Memory B cell (primary cell): ENCODE measurements at regions not wholly inside any gene's neighbourhood (a gene's known extent, or its start where the extent isn't known, plus 50 kb on each side); places are given as distances from the start of the nearest gene placed in this dataset.
"Not testable (repeated sequence)": the region's sequence is repeated elsewhere in the genome, so short reads cannot be mapped to it uniquely, and the experiment has no call there.

Experiments
- ATAC-seq: fragments of 150-1000 bp; cut with Tn5 transposase; 2 replicates; pipeline ENCODE4 v1.10.0; 2021; ENCODE audit warnings: low read depth, mild to moderate bottlenecking, moderate library complexity
- DNase-seq, 2 donors: peaks; one replicate each; pipeline ENCODE4 v3.0.0; 2022; ENCODE audit warnings: low spot score in 2 of 2
- H3K27ac Mint-ChIP-seq: one replicate; pipeline ENCODE4 v1.8.0; 2022; ENCODE audit warnings: mild to moderate bottlenecking, moderate library complexity, mixed read lengths
- H3K27me3 Mint-ChIP-seq: one replicate; pipeline ENCODE4 v1.8.0; 2022; ENCODE audit warnings: mixed read lengths
- H3K36me3 Mint-ChIP-seq: one replicate; pipeline ENCODE4 v1.8.0; 2022; ENCODE audit warnings: mild to moderate bottlenecking, mixed read lengths
- H3K4me1 Mint-ChIP-seq: one replicate; pipeline ENCODE4 v1.8.0; 2022; ENCODE audit warnings: mixed read lengths
- H3K4me3 Mint-ChIP-seq: one replicate; pipeline ENCODE4 v1.8.0; 2022; ENCODE audit warnings: mild to moderate bottlenecking, moderate library complexity, mixed read lengths
- H3K9me3 Mint-ChIP-seq: one replicate; pipeline ENCODE4 v1.8.0; 2022; ENCODE audit warnings: mixed read lengths

DNA sequence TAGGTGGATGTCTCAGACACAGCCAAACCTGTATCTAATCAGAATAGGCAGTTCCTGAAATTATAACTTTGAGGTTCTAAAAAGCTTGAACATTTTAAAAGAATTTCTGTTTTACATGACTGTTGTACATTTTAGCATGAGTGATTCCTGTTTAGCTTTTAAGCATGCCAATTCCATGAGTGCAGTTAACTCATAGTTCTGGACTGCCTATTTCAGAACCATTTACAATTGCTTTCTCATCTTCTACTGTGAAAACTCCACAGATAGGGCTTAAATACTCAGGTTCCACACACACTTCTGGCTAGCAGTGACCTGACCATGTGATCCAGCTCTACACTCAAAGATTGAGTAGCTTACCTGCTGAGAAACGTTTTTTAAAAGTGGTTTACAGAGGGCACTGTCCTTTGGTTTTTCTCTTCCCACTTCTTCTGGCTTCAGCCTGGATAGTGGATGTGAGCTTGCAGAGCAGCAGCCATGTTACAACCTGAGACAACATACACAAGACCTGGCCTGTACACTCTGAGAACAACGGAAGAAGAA is 280.8 kb downstream of the ANKRD50 start:
- Mint-ChIP-seq H3K27ac (no peak overlapping the region), H3K9me3 (peaks cover 2% of the 10 kb centered on the region), H3K4me3 (no peak overlapping the region), H3K36me3 (no peaks in the 10 kb centered on the region), H3K27me3 (no peaks in the 10 kb centered on the region), H3K4me1 (peaks cover 3% of the 10 kb centered on the region)
- ATAC-seq (no peak), DNase-seq (no peak)

DNA sequence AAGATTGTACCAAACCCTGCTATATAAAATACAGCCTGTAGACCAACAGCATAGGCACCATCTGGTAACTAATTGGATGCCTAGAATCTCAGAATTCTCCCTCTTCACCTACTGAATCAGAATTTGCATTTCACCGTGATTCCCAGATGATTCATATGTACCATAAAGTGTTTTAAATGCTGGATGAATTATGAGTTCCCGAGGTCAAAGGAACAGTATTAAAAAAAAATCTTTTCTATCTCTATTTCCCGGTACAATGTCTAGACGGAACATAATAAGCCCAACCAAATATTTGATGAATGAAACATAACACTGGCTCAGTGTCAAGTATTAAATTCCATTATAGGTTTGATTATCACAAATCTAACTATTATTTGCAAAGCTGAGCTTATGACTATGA is 280.0 kb downstream of the ANKRD50 start:
- DNase-seq: no peak
- Mint-ChIP-seq H3K27ac (no peak overlapping the region), H3K4me3 (no peak overlapping the region), H3K36me3 (no peaks in the 10 kb centered on the region), H3K4me1 (peaks cover 3% of the 10 kb centered on the region), H3K27me3 (no peaks in the 10 kb centered on the region), H3K9me3 (peaks cover 2% of the 10 kb centered on the region)
- ATAC-seq: no peak

DNA sequence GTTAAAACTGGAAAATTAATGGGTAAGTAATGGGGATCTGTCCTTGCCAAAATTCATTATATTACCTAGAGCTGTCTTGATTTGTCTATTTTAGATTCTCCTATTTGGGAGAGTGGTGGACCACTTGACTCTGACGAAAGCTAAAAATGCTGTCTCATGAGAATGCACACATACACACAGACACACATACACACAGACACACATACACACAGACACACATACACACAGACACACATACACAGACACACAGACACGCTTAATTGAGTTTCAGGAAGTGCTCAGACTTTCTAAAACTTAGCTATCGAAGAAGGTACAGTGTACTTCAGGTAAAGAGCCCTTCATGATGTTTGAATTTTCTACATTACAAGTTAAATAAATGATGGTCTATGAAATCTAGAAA is 279.5 kb downstream of the ANKRD50 start:
- H3K4me1 Mint-ChIP-seq: peaks cover 3% of the 10 kb centered on the region
- H3K9me3 Mint-ChIP-seq: peaks cover 2% of the 10 kb centered on the region
- no peak for ATAC-seq
- DNase-seq: no peak
- no peaks in the 10 kb centered on the region for H3K36me3 Mint-ChIP-seq
- H3K27me3 Mint-ChIP-seq: no peaks in the 10 kb centered on the region
- H3K4me3 Mint-ChIP-seq: no peak overlapping the region
- H3K27ac Mint-ChIP-seq: no peak overlapping the region

DNA sequence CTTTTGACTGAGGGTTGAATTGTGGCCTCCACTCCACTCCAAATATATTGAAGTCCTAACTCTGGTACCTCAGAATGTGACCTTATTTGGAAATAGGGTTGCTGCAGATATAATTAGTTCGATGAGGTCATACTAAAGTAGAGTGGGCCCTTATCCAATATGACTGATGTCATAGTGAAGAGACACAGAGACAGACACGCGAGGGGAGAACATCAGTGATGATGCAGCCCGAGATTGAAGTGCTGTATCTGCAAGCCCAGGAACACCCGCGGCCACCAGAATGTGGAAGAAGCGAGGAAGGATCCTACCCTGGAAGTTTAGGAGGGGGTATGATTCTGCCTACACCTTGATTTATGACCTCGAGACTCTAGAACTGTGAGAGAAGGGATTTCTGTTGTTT is 279.0 kb downstream of the ANKRD50 start:
- H3K4me3 Mint-ChIP-seq: no peak overlapping the region

DNA sequence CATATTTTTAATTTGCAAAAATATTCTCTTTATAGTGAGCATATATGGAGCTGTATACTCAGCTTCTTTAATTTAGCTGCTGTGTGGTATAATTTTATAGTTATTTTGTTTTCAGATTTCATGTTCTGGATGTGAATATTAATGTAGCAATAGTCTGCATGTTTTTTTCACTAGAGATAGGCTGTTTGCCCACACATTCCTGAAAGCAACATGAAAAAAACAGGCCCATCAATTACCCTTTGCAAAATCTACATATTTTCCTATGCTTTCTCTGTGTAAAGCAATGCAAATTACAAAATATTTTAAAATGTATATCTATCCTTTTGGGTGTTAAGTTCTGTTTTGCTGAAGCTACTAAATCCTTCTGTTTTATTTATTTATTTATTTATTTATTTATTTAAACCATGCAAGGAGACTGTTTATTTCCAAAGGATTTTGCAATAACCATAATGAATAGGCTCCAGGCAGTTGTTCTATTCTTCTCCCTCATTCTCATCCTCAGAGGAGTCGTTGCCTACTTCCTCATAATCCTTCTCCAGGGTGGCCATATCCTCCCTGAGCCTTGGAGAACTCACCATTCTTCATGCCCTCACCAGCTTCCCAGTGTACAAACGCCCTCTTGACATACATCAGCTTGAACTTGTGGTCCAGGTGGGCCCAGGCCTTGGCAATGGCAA is 277.1 kb downstream of the ANKRD50 start:
- H3K4me1 Mint-ChIP-seq: no peaks in the 10 kb centered on the region
- no peak overlapping the region for H3K27ac Mint-ChIP-seq
- ATAC-seq (no peak), DNase-seq (no peak)
- no peaks in the 10 kb centered on the region for H3K27me3 Mint-ChIP-seq
- no peaks in the 10 kb centered on the region for H3K36me3 Mint-ChIP-seq
- H3K9me3 Mint-ChIP-seq: peaks cover 2% of the 10 kb centered on the region
- no peak overlapping the region for H3K4me3 Mint-ChIP-seq

More for the DNA sequence above, 279.0 kb downstream of the ANKRD50 start:
- ATAC-seq (no peak), DNase-seq (no peak)
- peaks cover 3% of the 10 kb centered on the region for H3K4me1 Mint-ChIP-seq
- no peak overlapping the region for H3K27ac Mint-ChIP-seq
- peaks cover 2% of the 10 kb centered on the region for H3K9me3 Mint-ChIP-seq
- no peaks in the 10 kb centered on the region for H3K27me3 Mint-ChIP-seq
- no peaks in the 10 kb centered on the region for H3K36me3 Mint-ChIP-seq

DNA sequence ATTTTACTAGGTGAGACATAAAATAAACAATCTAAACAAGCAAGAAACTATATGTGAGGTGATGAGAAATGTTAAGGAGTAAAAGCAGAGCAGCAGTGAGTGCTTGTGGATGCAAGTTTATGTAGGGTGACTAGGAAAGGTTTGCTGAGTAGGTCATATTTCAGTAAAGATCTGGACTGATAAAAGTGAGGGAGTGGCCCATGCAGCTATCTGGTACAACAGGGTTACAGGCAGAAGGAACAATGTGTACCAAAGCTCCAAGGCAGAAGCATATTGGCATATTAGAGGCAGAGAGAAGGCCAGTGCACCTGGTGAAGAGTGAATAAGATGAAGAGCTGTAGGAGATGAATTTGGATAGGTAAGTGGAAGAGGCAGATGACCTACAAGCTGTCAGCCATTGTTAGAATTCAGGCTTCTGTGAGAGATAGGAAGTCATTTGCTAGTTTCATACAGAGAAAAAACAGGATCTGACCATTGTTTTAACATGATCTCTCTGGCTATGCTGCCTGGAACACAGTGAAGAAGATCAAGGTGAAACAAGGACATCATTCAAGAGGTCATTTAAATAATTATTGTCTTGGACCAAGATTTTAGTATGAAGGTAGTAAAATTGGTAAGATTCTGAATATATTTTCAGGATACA is 274.6 kb downstream of the ANKRD50 start:
- ATAC-seq (no peak), DNase-seq (no peak)
- no peaks in the 10 kb centered on the region for H3K36me3 Mint-ChIP-seq
- H3K4me1 Mint-ChIP-seq: no peaks in the 10 kb centered on the region
- peaks cover 2% of the 10 kb centered on the region for H3K9me3 Mint-ChIP-seq
- H3K4me3 Mint-ChIP-seq: no peak overlapping the region
- no peaks in the 10 kb centered on the region for H3K27me3 Mint-ChIP-seq
- no peak overlapping the region for H3K27ac Mint-ChIP-seq

DNA sequence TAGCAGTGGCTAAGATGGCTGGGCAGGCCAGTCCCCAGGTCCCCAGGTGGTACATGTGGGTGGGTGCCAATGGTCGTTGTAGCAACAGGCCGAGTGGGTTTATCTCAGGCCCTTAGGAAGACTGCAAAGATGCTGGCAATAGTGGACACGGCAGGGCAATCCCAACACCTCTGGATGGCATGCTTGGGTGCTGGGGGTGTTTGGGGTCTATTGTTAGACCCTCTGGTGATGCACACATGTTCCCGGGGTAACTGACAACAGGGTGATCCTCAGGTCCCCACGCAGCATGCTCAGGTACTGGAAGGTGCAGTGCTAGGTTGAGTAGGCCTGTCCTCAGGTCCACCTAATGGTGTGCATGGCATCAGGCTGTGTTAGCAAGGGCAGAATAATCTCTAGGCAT is 267.5 kb downstream of the ANKRD50 start:
- Mint-ChIP-seq H3K4me3 (no peak overlapping the region), H3K27ac (no peak overlapping the region), H3K27me3 (no peaks in the 10 kb centered on the region), H3K36me3 (no peaks in the 10 kb centered on the region), H3K9me3 (peaks cover 6% of the 10 kb centered on the region), H3K4me1 (no peaks in the 10 kb centered on the region)
- DNase-seq (no peak), ATAC-seq (no peak)

DNA sequence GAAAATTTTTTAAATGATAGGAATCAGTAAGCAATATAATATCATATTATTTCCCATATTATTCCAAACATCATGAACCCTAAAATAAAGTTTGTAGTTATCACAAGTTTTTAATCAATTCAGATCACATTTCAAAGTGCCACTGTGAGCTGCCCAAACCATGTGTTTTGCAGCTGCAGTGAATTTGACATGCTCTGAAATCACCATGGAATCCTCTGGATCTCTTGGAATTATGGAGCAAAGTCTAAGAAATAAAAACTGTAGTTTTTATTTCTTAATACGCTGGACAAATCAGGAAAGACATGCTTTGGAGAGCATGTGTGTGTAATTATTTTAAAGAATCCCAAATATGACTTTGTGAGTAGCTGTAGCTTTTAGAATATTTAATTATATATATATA is 262.7 kb downstream of the ANKRD50 start:
- Mint-ChIP-seq H3K4me3 (no peak overlapping the region), H3K27ac (no peak overlapping the region), H3K27me3 (no peaks in the 10 kb centered on the region), H3K9me3 (peaks cover 3% of the 10 kb centered on the region), H3K4me1 (no peaks in the 10 kb centered on the region), H3K36me3 (no peaks in the 10 kb centered on the region)
- DNase-seq: no peak
- no peak for ATAC-seq

DNA sequence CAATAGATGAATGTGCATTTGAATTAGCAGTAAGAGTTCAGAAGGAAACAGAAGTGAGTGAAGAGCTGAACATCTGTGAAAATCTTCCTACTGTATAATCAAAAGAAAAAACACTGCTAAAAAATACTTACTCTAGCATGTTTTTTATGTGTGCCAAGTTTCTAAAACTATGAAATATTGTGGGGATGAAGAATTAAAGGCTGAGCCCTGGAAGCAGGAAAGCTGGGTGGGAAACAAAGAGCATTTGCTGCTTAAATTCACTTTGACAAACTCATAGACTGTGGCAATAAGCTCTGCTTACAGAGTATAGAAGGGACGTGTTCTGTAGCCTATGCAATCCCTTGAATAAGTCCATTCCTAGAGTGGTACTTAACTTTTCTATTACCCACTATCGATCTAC is 261.7 kb downstream of the ANKRD50 start:
- Mint-ChIP-seq H3K4me1 (no peaks in the 10 kb centered on the region), H3K36me3 (no peaks in the 10 kb centered on the region), H3K27ac (no peak overlapping the region), H3K27me3 (no peaks in the 10 kb centered on the region), H3K4me3 (no peak overlapping the region), H3K9me3 (peaks cover 3% of the 10 kb centered on the region)
- ATAC-seq (no peak), DNase-seq (no peak)

DNA sequence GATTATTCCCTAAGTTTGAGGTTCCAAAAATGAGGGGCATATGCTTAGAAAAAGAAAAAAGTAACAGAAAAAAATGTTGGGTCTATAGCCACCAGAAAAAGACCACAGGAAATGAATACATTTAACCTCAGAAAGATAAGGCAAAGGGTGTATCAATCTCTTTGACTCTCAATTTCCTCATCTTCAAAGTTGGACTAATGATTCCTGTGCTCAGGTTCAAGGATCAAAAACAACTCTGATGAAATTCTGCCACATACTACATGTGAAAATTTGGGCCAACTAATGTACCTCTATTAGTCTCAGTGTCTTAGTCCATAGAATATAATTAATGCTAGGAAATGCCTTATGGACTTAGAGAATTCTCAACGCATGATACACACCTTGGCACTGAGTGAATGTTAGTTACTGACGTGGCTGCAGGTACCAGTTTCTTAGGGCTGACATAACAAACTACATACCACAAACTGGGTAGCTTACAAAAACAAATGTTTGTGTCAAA is 257.7 kb downstream of the ANKRD50 start:
- no peaks in the 10 kb centered on the region for H3K36me3 Mint-ChIP-seq
- H3K4me1 Mint-ChIP-seq: no peaks in the 10 kb centered on the region
- no peak for ATAC-seq
- no peak overlapping the region for H3K27ac Mint-ChIP-seq
- DNase-seq: no peak
- no peak overlapping the region for H3K4me3 Mint-ChIP-seq
- no peaks in the 10 kb centered on the region for H3K27me3 Mint-ChIP-seq
- H3K9me3 Mint-ChIP-seq: no peaks in the 10 kb centered on the region

DNA sequence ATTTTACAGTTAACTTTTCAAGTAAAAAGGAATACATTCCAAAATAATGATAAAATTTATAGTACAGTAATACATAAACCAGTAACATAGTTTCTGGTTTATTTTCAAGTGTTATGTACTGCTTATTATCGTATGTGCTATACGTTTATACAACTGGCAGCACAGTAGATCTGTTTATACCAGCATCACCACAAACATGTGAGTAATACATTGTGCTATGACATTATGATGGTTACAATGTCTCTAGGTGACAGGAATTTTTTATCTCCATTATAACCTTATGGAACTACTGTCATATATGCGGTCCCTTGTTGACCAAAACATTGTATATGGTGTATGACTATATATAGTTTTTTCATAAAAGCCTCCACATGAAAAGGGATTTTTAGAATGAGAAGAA is 256.9 kb downstream of the ANKRD50 start:
- DNase-seq (no peak), ATAC-seq (no peak)
- Mint-ChIP-seq H3K27ac (no peak overlapping the region), H3K9me3 (peaks cover 1% of the 10 kb centered on the region), H3K4me1 (no peaks in the 10 kb centered on the region), H3K27me3 (no peaks in the 10 kb centered on the region), H3K36me3 (no peaks in the 10 kb centered on the region), H3K4me3 (no peak overlapping the region)

DNA sequence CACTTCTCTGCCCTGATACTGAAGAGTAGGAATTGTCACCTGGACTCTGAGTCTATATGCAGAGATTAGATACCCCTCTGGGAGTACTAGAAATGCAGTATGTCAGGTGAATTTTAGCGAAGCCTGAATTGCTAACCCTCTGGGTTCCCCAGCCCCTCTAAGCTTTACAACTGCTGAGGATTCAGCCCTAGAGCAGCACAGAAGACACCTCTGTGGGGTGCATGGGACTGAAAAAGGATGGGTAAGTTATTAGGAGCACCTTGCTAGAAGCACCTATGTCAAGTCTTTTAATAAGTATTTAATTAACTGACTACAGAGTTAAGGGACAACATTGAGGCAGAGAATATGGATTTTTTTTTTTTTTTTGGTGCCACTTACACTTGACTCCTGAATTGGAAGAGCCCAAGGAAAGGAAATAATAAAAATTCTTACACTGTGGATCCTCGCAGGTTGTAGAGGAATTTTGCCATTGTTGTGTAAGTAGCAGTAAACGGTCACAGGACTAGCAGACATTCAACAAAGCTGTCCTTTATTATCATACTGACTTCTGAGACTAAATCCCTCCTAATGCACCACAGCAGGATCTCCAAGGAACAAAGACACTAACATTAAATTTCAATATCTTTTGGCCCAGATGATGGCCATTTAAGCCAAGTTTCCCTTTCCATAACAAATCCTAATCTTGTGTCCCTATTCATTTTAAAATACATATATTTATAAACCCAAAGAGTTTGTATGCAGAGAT is 253.2 kb downstream of the ANKRD50 start:
- H3K27ac Mint-ChIP-seq: no peak overlapping the region
- no peaks in the 10 kb centered on the region for H3K36me3 Mint-ChIP-seq
- no peaks in the 10 kb centered on the region for H3K27me3 Mint-ChIP-seq
- peaks cover 7% of the 10 kb centered on the region for H3K9me3 Mint-ChIP-seq
- DNase-seq (no peak), ATAC-seq (no peak)
- H3K4me3 Mint-ChIP-seq: no peak overlapping the region
- no peaks in the 10 kb centered on the region for H3K4me1 Mint-ChIP-seq

DNA sequence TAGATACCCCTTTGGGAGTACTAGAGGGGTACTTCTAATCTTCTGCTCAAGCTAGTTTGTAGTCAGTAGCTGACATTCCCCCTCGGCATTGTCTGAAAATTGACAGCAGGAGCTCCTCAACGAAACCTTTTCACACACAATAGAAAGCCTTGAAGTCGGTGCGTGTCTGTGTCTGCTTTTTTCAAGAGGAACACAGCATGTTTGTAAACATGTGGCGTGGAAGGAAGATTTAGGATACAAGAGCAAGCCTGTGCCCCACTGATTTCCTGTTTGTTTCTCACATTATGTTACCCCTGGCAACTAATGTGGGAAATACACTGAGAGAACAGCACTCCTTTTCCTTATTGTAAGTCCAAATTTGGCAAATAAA is 252.6 kb downstream of the ANKRD50 start:
- Mint-ChIP-seq H3K9me3 (peaks cover 7% of the 10 kb centered on the region), H3K4me3 (no peak overlapping the region), H3K4me1 (no peaks in the 10 kb centered on the region), H3K27ac (no peak overlapping the region), H3K36me3 (no peaks in the 10 kb centered on the region), H3K27me3 (no peaks in the 10 kb centered on the region)
- DNase-seq (no peak), ATAC-seq (no peak)

DNA sequence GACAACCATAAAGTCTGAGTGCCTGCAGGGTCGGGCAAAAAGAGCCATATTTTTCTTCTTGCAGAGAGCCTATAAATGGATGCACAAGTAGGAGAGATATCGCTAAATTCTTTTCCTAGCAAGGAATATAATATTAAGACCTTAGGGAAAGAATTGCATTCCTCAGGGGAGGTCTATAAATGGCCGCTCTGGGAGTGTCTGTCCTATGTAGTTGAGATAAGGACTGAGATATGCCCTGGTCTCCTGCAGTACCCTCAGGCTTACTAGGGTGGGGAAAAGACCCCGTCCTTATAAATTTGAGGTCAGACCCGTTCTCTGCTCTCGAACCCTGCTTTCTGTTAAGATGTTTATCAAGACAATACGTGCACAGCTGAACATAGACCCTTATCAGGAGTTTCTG is 250.9 kb downstream of the ANKRD50 start:
- H3K9me3 Mint-ChIP-seq, H3K27me3 Mint-ChIP-seq, H3K27ac Mint-ChIP-seq, H3K4me3 Mint-ChIP-seq, DNase-seq, ATAC-seq, H3K36me3 Mint-ChIP-seq, H3K4me1 Mint-ChIP-seq: not testable (repeated sequence)
